GM13976 (cell line): ENCODE measurements at regions not wholly inside any gene's neighbourhood (a gene's known extent, or its start where the extent isn't known, plus 50 kb on each side); places are given as distances from the start of the nearest gene placed in this dataset.

ENCODE experiments used
- DNase-seq: peaks from one replicate; pipeline ENCODE4 v3.0.0; 2012; ENCODE audit warnings: low spot score
- CTCF ChIP-seq: IDR thresholded peaks from 2 replicates; pipeline ENCODE4 v1.5.1; 2012; ENCODE audit warnings: borderline replicate concordance, mild to moderate bottlenecking; ENCODE audit not compliant: insufficient read depth; ENCODE audit errors: extremely low read depth, missing control alignments, control extremely low read depth
- in situ Hi-C: fragments of 300-500 bp; cut with MboI; formaldehyde crosslinking; loops from one replicate; pipeline ENCODE4 v1.12.0; 2022; ENCODE audit warnings: low sequenced_read_pairs, mixed read lengths, inconsistent platforms; ENCODE audit not compliant: unreplicated experiment

DNA sequence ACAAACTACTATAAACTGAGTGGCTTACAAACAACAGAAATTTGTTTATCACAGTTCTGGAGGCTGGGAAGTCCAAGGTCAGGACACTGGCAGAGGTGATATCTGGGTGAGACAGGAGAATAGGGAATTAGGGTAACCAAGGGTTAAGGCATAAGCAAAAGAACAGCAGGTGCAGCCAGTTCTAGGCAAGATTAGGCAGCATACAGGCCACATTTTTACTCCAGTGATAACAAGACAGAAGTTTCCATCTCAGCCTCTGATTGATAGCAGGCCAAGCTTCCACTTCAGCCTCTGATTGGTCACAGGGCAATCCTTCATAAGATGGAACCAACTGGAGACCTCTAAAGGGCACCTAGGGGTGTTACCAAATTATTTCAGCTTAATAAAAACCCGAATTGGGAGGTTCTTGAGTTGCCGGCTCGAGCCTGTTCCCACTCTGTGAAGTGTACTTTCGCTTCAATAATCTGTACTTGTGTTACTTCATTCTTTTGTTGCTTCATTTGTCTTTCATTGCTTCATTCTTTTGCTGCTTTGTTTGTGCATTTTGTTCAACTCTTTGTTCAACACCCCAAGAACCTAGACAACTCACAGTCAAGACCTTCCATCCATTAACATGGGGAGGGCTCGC is 185.6 kb downstream of the TOMM20 start:
- DNase-seq = no peak
- in situ Hi-C loops = no loop called here
- no peak for TF ChIP-seq CTCF

GRCh38 chr1:234942012-234942332 is 186.7 kb downstream of the TOMM20 start:
- in situ Hi-C loops = no loop called here
- no peak for DNase-seq
- TF ChIP-seq CTCF = no peak

DNA sequence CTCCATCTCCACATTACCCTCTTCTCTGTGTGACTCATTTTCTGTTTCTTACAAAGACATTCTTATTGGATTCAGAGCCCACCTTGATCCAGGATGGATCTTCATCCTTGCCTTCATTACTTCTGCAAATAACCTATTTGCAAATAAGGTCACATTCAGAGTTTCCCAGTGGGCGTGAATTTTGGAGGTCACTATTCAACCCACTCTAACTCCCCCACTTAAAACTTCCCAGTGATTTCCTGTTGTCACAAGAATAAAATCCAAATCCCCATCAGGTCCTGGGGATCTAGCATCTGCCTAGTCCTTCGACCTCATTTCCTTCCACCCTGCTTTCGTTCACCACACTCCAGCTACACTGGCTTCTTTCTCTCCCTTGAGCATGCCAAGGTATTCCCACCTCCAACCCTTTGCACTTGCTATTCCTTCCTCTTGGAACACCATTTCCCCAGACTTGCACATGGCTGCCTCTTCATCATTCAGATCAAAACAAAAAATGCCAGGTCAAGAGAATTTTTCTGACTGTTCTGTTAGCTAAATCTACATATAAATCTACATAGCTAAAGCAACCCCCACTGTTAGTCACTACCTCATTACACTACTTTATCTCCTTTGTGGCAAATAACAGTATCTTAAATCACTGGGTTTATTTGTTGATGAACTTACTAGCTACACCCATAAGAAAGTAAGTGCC is 187.2 kb downstream of the TOMM20 start:
- in situ Hi-C loops = no loop called here
- TF ChIP-seq CTCF = no peak
- no peak for DNase-seq

GRCh38 chr1:234940841-234941240 is 187.8 kb downstream of the TOMM20 start:
- no peak for DNase-seq
- no peak for TF ChIP-seq CTCF
- in situ Hi-C loops = no loop called here

- in situ Hi-C loops = no loop called here
- no peak for DNase-seq
- no peak for TF ChIP-seq CTCF
Observed at GRCh38 chr1:234938924-234939323, 189.7 kb downstream of the TOMM20 start.

- DNase-seq = no peak
- in situ Hi-C loops = no loop called here
- TF ChIP-seq CTCF = no peak
Observed at GRCh38 chr1:234938135-234938534, 190.5 kb downstream of the TOMM20 start.
